Posterior vena cava (tissue), 2 donors: ENCODE measurements at regions not wholly inside any gene's neighbourhood (a gene's known extent, or its start where the extent isn't known, plus 50 kb on each side); places are given as distances from the start of the nearest gene placed in this dataset.

Source experiments
- DNase-seq: peaks from one replicate; pipeline ENCODE4 v3.0.0-alpha.2; 2020; ENCODE audit warnings: low spot score
- intact Hi-C, 2 donors: fragments of 100-400 bp; cut with DNase I; formaldehyde crosslinking; loops; one replicate each; pipeline versions ENCODE4 v1.14.1 to v1.14.2; 2022 to 2023
- donor health status: DM: yes; HTN: yes; CAD: no.
- donor health status: DM: yes; HTN: yes; CAD: no.

DNA sequence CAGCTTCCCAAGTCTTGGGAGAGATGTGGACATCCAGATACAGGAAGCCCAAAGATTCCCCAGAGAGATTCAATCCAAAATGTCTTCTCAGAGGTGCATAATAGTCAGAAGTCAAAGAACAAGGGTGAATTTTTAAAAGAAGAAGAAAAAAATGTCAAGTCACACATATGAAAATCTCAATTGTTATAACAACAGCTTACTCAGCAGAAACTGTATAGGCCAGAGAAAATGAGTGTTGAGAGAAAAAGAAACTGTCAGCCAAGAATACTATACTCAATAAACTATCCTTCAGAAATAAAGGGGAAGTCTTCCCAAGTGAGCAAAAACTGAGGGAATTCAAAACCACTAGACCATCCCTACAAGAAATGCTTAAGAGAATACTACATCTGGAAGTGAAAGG is 612.9 kb upstream of the POU3F3 start:
- DNase-seq: no peak
- intact Hi-C loops: no loop called here

DNA sequence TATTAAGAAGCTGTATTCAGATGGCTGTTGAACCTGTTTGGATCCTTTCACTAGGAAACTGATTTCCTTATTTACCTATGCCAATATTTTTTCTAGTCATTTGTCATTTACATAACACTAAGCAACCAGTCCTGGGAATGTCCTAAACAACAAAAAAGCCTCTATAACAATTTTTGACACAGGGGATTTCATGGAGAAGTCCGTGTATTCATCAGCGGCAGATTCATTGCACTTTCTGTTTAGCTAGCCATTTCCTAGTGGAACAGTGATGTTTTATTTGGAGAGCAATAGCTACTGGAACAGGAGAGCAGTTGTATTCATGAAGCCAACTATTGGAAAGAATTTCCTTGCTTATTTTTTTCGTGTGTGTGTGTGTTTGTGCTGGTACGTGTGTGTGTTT is 604.3 kb upstream of the POU3F3 start:
- no peak for DNase-seq
- intact Hi-C loops: no loop called here

DNA sequence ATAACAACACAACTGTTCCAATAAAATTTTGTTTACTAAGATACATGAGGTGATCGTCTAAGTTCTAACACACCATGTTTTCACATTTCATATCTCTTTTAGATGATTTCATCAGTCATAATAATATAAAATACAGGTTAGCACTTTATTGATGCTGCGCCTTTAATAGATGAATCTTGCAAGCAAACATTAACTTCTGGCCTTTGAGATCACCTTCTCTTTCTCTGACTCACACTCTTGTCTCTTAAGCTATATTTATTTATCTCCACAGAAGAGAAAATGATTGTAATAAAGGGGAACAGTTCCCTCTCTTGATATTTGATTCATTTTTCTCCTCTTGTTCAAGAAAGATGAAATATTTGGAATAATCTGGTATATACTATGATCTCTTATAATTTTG is 603.3 kb upstream of the POU3F3 start:
- DNase-seq: no peak
- intact Hi-C loops: no loop called here

DNA sequence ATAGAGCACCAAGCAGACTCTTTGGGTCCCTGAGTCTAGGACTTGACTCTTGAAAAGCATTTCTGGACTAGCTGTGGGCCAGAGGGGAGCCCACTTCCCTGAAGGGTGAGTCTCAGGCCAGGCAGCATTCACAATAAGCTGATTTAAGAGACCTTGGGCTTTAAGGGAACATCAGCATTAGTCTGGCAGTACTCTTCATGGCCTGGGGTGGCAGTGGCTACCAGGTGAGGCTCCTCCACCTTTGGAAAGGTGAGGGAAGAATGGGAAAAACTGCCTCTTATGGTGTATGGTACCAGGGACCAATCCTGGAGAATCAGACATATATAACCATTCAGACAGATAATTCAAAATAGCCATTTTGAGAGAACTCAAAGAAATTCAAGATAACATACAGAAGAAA is 599.9 kb upstream of the POU3F3 start:
- intact Hi-C loops: no loop called here
- no peak for DNase-seq

DNA sequence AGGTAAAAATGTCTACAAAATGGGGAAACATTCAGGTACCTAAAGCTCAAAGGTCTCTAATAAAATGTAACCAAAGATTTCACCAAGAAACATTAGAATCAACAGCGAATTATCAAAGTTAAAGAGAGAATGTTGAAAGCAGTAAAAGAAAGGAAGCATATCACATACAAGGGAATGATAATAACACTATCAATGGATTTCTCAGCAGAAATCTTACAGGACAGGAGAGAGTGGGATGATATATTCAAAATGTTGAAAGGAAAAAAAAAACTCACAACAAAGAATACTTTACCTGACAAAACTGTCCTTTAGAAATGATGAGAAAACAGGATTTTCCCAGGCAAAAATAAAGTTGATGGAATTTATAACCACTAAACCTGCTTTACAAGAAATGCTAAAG is 591.2 kb upstream of the POU3F3 start:
- intact Hi-C loops: no loop called here
- DNase-seq: no peak

DNA sequence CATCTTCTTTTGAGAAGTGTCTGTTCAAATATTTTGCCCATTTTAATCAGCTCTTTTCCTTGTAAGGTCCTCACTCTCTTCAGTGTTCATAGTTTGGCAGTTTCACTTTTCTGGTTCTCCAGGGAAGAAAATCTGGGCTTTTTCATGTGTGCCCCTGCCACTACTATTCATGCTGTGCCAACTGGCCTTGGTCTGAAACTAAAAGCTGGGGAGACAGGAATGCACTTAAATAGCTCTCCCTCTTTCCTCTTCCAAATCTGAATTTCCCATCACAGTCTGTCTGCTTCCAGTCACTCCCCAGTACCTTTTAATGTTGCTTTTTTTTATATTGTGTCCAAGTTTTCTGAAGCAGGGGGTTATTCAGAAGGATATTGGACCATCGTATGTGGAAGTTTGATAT is 574.3 kb upstream of the POU3F3 start:
- intact Hi-C loops: no loop called here
- no peak for DNase-seq

DNA sequence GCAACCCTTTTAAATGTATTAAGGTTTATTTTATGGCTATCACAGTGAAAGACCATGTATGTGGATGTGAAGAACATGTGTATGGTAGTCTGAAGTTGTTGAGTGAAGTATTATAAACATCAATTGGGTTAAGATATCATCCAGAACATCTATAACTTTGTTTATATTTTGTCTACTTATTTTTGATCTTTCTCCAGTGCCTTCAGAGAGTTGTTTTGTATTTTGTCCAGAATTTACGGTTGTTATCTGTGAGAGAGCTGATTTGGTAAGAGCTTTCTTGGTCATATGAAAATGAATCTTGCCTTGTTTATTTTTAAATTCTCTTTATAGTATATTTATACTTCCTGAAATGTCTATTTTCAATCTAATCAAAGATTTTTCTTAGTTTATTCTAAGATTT is 573.7 kb upstream of the POU3F3 start:
- no peak for DNase-seq
- intact Hi-C loops: no loop called here

DNA sequence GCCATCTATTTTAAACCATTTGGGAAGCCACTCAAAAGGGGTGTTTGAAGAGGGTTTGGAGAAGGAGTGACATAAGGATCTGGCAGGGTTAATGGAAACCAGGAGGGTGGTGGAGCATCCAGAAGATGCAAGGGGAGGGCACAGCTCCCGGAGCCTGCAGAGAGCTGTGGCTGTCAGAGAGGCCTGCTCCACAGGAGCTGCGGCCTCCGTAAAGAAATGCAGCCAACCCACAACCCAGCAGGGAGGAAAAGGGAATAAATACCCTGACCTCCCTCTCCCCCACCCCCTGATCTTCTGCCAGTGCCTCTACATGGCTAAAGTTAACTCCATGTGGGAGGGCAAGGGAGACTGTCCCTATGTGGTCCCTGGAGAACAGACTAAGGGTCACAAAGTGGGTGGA is 567.1 kb upstream of the POU3F3 start:
- intact Hi-C loops: no loop called here
- no peak for DNase-seq

DNA sequence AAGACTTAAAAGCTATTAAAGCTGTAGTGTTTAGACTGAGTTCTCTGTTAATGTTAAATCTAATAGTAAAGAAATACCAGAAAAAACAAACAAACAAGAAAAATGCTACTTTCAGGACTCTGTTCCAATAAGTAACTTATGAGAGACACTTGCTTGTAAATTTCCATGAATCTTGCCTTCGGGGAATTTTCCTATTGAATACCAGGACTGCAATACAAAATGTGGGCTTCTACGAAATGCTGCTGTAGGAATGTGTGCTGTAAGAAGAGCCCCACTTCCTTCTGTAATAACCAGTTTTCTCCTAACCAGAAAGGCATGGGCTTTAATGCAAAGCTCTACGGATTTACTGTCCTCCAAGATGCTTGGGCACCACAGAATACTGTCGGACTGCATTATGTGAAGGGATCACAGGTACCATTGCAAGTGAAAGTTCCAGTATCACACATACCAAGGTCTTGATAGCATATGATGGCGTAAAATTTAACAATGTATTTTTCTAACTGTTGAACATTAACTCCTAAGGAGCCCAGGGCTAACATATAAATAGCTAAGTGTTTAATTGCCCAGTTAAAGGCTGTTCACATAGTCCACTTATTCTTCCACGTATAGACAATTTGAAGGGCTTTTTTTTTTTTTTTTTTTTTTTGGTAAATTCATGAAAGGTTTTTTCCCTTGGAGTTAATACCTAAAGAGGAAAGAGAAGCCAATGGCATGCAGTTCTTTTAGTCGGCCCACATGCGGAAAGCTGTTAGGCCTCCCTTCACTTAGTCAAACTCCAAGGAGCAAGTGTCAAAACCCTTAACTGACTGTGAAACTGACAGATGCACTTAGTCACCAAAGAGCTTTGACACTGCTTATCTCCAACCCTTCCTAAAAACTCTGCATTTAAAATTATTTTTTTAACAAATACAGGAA is 564.0 kb upstream of the POU3F3 start:
- intact Hi-C loops: no loop called here
- no peak for DNase-seq

DNA sequence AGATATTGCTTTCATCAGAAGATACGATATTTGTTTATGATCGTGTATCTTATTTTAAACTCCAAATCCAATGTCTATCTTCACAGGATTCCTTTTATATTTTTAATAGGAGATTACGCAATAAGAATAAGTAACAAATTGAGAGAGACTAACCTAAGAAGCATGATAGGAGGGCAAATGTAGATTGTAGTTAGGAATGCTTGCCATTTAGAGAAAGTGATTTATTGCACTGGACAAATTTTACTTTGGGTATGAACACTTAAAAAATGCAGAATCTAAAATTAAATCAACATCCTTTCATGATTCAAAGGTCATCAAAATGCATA is 563.4 kb upstream of the POU3F3 start:
- intact Hi-C loops: no loop called here
- no peak for DNase-seq

DNA sequence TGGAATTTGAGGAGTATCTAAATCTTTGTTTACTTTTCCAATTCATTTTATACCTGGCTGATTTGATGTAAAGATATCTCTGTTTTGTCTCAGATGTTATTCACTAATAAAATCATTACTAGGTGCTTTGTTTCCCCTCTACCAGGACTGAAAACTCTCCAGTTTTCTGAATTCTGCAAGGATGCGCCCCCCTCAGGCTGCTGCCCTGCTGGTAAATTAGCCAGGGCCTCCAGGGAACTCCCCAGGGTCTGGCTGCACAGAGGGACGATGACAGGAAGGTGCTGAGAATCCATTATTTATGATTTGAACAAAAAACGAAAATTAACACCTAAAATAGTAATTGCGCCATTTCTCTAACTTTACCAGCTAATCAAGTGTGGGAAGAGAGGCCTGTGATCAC is 541.2 kb upstream of the POU3F3 start:
- DNase-seq: no peak
- intact Hi-C loops: no loop called here

DNA sequence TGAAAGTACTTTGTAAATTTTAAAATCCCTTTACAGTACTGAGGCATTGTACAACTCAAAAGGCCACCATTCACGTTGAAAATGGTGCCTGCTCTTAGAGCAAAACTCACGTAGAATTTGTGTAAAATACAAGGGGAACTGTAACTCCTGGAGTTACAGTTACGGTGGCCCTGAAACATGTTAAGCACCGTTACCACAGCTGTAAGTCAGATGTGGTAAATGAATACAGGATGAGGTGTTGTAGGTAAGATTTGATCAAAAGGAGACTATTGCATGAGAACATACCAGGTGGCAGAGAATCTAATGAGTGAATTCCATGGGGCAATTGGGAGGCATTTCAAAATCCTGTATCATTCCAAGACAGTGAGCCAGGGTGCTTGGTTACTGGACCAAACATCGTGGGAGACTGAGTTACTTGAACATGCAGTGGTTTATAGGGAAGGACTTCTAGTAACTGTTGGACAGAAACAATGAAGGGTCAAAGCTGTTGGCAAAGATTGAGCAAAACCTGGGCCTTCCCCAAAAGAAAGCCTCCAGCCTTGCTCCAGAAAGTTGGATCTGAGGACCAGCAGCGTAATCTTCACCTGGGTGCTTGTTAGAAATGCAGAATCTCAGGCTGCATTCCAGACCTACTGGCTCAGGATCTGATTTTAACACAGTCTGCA is 535.8 kb upstream of the POU3F3 start:
- intact Hi-C loops: no loop called here
- no peak for DNase-seq

DNA sequence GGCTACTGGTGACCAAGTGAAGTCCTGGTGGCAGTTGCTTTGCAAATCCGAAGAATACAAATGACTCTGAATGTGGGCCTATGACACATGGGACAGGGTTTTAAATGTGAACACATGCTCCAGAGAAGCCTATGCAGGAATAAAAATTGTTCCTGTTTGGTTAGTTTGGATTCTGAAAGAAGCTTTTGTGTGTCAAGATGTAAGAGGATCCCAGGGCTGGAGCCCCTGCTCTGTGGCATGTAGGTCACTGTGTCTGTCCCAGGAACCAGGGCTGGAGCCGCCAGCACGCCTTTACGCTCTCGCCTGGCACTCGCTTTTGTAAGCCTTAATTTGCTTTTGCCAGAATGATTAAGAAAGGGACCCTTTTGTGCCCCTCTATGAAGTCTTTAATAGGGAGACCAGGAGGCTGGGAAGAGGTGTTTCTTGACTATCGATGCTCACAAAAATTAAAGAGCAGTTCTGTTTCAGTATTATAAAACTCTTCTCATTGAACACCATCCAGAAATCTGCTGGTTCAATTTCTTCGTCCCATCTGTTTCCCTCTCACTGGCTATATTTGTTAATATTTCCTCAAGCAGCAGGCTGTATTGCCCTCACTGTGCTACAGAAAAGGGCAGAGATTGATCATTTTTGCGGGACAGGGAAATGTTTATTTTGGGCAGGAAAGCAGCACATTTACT is 532.7 kb upstream of the POU3F3 start:
- no peak for DNase-seq
- intact Hi-C loops: no loop called here

DNA sequence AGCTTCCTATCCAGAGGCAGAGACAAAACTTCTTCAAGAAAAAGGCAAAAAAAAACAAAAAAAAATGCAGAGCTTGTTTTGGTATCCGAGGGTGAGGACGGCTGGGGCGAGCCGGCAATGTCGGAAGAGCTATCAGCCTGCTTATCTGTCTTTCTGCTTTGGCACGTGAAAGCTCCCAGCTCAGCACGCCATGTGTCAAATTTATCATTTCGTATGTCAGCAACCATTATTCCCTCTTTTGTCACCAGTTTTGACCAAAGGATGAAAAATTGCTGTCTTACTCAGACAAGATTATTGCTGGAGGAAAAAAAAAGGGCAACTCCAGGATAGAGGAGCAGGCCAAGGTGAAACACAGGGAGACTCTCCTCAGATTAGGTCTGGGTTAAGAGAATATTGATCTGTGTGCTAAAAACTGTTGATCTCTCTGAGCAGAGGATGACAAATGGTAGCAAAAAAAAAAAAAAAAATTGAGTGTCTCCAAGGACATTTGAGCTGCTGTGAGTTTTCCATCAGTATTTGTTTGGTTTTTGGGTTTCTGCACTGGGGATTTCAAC is 532.0 kb upstream of the POU3F3 start:
- no peak for DNase-seq
- intact Hi-C loops: no loop called here

DNA sequence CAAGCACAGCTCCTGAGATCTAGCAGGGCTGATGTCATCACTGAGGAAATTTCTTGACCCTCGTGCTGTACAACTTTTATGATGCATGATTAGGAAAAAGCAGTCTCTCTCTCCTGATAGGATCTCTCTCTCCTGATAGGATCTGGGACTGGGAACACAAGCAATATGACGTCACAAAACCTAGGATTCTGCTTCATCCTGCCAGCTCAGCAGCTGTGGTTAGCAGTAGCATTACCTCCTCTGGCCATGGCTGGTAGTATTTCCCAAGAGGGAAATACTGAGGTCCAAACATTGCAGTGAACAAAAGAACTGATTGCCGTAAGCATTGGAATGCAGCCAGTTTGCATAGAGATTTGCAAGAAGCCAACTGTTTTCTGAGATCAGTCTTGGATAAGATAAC is 521.2 kb upstream of the POU3F3 start:
- intact Hi-C loops: no loop called here
- DNase-seq: no peak

DNA sequence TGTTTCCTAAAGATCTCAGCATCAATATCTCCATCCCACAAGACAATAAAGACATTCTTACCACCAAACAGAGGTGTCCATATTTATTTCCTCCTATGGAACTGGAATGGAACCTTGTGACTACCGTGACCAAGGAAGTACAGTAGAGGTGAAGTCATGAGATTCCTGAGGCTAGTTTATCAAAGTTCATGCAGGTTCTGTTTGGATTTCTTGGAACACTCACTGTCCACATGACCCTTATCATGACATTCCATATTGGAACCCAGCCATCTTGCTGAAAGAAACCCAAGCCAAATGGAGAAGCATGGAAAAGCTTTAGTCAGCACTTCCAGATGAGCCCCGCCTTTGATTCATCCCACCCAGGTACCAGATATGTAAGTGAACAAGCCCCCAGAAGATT is 516.0 kb upstream of the POU3F3 start:
- intact Hi-C loops: no loop called here
- DNase-seq: no peak

DNA sequence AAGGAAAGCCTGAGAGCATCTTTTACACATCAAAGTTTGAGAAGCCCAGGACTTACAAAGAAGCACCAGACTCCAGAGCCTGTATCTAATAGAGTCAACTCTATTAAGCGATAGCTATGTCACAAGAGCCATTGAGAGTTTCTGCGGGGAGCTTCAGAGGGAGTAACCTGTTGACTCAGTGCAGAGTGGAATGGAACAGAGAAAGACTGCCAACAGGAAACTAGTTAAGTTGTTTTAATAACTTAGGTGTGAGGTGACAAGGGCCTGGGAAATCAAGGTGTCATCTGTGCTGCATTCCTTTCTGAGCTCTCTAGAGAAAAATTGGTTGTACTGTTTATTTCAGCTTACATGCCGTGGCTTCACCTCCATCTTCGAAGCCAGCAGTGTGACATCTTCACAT is 513.8 kb upstream of the POU3F3 start:
- no peak for DNase-seq
- intact Hi-C loops: no loop called here

DNA sequence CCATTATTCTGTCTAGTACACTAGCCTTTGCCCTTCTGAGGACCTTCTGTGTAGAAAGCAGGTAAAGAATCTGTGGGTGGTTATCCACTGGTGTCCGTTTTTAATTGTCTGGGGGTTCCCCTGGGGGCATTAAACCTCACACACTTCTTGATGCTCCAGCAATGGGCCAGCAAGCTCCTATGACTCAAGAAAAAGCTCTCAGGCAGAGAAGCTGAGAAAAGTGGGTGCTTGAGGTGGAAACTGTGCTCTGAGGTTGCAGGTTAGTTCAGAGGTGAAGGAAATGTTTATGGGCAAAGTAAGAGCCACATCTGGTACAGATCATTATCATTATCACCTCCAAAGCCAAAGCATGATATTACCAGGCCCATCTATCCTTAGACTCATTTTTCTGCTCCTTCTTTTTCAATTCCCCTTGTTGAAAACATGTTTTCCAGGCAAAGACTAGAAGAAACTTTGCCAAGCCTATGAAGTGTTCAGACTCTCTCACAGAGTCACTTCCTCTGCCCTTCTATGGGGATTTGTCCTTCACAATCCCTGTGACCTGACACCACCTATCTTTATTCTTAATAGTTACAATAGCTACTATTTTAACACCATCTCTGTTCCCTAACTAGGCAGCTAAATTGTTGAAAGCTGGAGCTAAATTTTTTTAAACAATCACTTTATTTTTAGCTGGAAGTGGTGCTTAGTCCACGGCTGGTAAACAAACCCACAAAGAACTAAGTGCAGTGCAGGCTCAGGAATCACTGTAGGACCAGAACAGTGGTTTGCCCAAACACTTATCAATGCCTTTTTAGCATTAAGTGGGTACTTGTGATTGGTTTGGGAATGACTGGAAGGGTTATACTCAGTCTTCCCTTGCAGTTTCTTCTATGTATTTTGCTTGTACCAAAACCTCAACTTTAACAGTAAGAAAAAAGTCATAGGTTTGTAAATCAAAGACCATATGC is 512.8 kb upstream of the POU3F3 start:
- intact Hi-C loops: no loop called here
- no peak for DNase-seq

DNA sequence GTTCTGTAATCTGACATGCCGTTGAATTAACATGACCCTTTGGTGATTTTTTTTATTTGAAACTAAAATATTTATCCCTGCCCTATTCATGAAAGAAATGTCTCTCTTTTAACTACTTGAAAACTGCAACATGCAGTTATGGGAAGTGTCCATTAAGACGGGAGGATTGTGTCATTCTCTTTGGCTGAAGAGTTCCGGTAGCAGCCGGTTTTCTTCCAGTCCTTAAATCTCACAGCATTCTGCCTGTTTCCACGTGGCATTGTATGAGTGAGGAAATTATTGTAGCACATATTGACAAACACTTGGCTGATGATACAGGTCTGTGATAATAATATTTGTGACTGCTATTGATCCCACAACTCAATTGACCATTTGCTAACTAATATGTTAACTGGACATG is 509.6 kb upstream of the POU3F3 start:
- DNase-seq: no peak
- intact Hi-C loops: no loop called here
